GM12878 (cell line): ENCODE measurements at regions not wholly inside any gene's neighbourhood (a gene's known extent, or its start where the extent isn't known, plus 50 kb on each side); places are given as distances from the start of the nearest gene placed in this dataset.

Experiments
- ATF7 ChIP-seq: fragments of 450-650 bp; IDR thresholded peaks from 2 replicates; pipeline ENCODE4 v1.6.1; 2016; ENCODE audit warnings: low read depth, mild to moderate bottlenecking
- CREB1 ChIP-seq: IDR thresholded peaks from 2 replicates; pipeline ENCODE4 v1.6.1; 2012; ENCODE audit warnings: low read depth, mild to moderate bottlenecking, inconsistent platforms
- EZH2 ChIP-seq: IDR thresholded peaks from 2 replicates; pipeline ENCODE4 v1.6.1; 2012; ENCODE audit warnings: low read depth, mild to moderate bottlenecking, control low read depth, inconsistent platforms, low read length, borderline replicate concordance; ENCODE audit not compliant: control insufficient read depth
- FOS ChIP-seq: IDR thresholded peaks from 3 replicates; pipeline ENCODE4 v1.6.1; 2011; ENCODE audit warnings: borderline replicate concordance; ENCODE audit not compliant: insufficient read length; ENCODE audit errors: extremely low read depth
- HCFC1 ChIP-seq: fragments of 150-350 bp; IDR thresholded peaks from 2 replicates; pipeline ENCODE4 v1.6.1; 2014; ENCODE audit warnings: low read length
- POLR2AphosphoS5 ChIP-seq: IDR thresholded peaks from 2 replicates; pipeline ENCODE4 v1.6.1; 2011; ENCODE audit warnings: mild to moderate bottlenecking, low read length, inconsistent platforms
- RAD21 ChIP-seq: IDR thresholded peaks from 2 replicates; pipeline ENCODE4 v1.6.1; 2011; ENCODE audit warnings: mild to moderate bottlenecking, low read depth, low read length, moderate library complexity; ENCODE audit not compliant: insufficient read depth
- SMARCA5 ChIP-seq: fragments of 450-650 bp; IDR thresholded peaks from 2 replicates; pipeline ENCODE4 v1.6.1; 2017; ENCODE audit warnings: mild to moderate bottlenecking
- SP1 ChIP-seq: IDR thresholded peaks from one replicate; pipeline ENCODE4 v1.6.1; 2011; ENCODE audit warnings: low read depth, low read length
- SREBF1 ChIP-seq: IDR thresholded peaks from 2 replicates; pipeline ENCODE4 v1.6.1; 2012; ENCODE audit warnings: mild to moderate bottlenecking, low read length
- USF2 ChIP-seq: IDR thresholded peaks from 2 replicates; pipeline ENCODE4 v1.6.1; 2011; ENCODE audit warnings: low read depth, low read length, improper control_type of control experiment, borderline replicate concordance
- TF ChIP-seq, protein P1 (sequence below): IDR thresholded peaks from 2 replicates; pipeline ENCODE4 v1.6.1; 2012; ENCODE audit warnings: low read length, inconsistent platforms
- TF ChIP-seq, protein P2 (sequence below): IDR thresholded peaks from 2 replicates; pipeline ENCODE4 v1.6.1; 2011; ENCODE audit warnings: borderline replicate concordance, low read depth, mild to moderate bottlenecking, moderate library complexity, mixed read lengths, low read length; ENCODE audit not compliant: insufficient read depth; ENCODE audit errors: extremely low read length
- TF ChIP-seq, protein P3 (sequence below), 3 experiments: IDR thresholded peaks in 2 of 3; conservative IDR thresholded peaks in 1 of 3; 2 replicates each; pipeline ENCODE4 v1.5.1; 2011; ENCODE audit warnings: low read depth in 3 of 3, low read length in 3 of 3, mild to moderate bottlenecking in 3 of 3, control low read depth in 2 of 3, moderate library complexity in 2 of 3, inconsistent platforms in 1 of 3, mixed read lengths in 1 of 3; ENCODE audit not compliant: control insufficient read depth in 2 of 3, insufficient read depth in 1 of 3; ENCODE audit errors: extremely low read depth in 1 of 3

GRCh38 chr14:101104485-101104884, 201.0 kb upstream of the RTL1 start:
- TF ChIP-seq, protein P1, sequence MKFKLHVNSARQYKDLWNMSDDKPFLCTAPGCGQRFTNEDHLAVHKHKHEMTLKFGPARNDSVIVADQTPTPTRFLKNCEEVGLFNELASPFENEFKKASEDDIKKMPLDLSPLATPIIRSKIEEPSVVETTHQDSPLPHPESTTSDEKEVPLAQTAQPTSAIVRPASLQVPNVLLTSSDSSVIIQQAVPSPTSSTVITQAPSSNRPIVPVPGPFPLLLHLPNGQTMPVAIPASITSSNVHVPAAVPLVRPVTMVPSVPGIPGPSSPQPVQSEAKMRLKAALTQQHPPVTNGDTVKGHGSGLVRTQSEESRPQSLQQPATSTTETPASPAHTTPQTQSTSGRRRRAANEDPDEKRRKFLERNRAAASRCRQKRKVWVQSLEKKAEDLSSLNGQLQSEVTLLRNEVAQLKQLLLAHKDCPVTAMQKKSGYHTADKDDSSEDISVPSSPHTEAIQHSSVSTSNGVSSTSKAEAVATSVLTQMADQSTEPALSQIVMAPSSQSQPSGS: no peak
- TF ChIP-seq FOS: no peak
- no peak for TF ChIP-seq CREB1
- no peak for TF ChIP-seq RAD21
- TF ChIP-seq, protein P2, sequence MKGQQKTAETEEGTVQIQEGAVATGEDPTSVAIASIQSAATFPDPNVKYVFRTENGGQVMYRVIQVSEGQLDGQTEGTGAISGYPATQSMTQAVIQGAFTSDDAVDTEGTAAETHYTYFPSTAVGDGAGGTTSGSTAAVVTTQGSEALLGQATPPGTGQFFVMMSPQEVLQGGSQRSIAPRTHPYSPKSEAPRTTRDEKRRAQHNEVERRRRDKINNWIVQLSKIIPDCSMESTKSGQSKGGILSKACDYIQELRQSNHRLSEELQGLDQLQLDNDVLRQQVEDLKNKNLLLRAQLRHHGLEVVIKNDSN: no peak
- TF ChIP-seq, protein P3, sequence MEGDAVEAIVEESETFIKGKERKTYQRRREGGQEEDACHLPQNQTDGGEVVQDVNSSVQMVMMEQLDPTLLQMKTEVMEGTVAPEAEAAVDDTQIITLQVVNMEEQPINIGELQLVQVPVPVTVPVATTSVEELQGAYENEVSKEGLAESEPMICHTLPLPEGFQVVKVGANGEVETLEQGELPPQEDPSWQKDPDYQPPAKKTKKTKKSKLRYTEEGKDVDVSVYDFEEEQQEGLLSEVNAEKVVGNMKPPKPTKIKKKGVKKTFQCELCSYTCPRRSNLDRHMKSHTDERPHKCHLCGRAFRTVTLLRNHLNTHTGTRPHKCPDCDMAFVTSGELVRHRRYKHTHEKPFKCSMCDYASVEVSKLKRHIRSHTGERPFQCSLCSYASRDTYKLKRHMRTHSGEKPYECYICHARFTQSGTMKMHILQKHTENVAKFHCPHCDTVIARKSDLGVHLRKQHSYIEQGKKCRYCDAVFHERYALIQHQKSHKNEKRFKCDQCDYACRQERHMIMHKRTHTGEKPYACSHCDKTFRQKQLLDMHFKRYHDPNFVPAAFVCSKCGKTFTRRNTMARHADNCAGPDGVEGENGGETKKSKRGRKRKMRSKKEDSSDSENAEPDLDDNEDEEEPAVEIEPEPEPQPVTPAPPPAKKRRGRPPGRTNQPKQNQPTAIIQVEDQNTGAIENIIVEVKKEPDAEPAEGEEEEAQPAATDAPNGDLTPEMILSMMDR (IDR thresholded peaks at IDR 0.05 in 2 of 3, conservative IDR thresholded peaks at IDR 0.05 in 1 of 3; ENCODE audit: control insufficient read depth in 2 of 3, extremely low read depth in 1 of 3, insufficient read depth in 1 of 3, low read depth in 3 of 3, low read length in 3 of 3): no peak
- no peak for TF ChIP-seq ATF7
- no peak for TF ChIP-seq EZH2
- TF ChIP-seq POLR2AphosphoS5: no peak
- TF ChIP-seq SREBF1: no peak
- no peak for TF ChIP-seq SMARCA5
- no peak for TF ChIP-seq SP1
- no peak for TF ChIP-seq USF2
- TF ChIP-seq HCFC1: no peak
